ENCODE measurements at regions not wholly inside any gene's neighbourhood (a gene's known extent, or its start where the extent isn't known, plus 50 kb on each side); places are given as distances from the start of the nearest gene placed in this dataset.
"Not testable (repeated sequence)": the region's sequence is repeated elsewhere in the genome, so short reads cannot be mapped to it uniquely, and the experiment has no call there.

DNA sequence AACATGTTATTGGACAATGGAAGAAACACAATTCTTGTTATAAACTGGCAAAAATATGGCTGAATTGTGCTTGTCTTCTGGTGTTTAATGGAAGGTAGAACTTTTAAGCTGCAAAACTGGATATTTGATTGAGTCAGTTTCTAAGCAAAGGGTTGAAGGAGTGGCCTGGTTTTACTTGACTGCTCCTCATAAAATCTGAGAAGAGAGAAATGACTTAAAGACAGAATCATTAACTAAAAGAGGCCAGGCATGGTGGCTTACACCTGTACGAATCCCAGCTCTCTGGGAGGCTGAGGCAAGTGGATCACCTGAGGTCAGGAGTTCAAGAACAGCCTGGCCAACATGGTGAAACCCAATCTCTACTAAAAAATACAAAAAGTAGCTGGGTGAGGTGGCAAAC, 770.7 kb downstream of the CDH11 start:
- DNase-seq: no peak

GRCh38 chr16:64346080-64346479, 775.8 kb downstream of the CDH11 start:
- DNase-seq: no peak

GRCh38 chr16:64345142-64345541, 776.7 kb downstream of the CDH11 start:
- DNase-seq: no peak

DNA sequence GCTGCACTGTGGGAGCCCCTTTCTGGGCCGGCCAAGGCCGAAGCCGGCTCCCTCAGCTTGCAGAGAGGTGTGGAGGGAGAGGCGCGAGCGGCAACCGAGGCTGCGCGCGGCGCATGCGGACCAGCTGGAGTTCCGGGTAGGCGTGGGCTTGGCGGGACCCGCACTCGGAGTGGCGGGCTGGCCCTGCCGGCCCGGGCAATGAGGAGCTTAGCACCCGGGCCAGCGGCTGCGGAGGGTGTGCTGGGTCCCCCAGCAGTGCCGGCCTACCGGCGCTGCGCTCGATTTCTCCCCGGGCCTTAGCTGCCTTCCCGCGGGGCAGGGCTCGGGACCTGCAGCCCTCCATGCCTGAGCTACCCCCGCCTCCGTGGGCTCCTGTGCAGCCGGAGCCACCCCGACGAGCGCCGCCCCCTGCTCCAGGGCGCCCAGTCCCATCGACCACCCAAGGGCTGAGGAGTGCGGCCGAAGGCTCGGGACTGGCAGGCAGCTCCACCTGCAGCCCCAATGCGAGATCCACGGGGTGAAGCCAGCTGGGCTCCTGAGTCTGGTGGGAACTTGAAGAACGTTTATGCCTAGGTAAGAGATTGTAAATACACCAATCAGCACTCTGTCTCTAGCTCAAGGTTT, 777.9 kb downstream of the CDH11 start:
- not testable (repeated sequence) for DNase-seq

GRCh38 chr16:64343061-64343819, 778.6 kb downstream of the CDH11 start:
- DNase-seq: no peak

- DNase-seq: not testable (repeated sequence)
These were observed 780.5 kb downstream of the CDH11 start for GRCh38 chr16:64341336-64341735.

DNA sequence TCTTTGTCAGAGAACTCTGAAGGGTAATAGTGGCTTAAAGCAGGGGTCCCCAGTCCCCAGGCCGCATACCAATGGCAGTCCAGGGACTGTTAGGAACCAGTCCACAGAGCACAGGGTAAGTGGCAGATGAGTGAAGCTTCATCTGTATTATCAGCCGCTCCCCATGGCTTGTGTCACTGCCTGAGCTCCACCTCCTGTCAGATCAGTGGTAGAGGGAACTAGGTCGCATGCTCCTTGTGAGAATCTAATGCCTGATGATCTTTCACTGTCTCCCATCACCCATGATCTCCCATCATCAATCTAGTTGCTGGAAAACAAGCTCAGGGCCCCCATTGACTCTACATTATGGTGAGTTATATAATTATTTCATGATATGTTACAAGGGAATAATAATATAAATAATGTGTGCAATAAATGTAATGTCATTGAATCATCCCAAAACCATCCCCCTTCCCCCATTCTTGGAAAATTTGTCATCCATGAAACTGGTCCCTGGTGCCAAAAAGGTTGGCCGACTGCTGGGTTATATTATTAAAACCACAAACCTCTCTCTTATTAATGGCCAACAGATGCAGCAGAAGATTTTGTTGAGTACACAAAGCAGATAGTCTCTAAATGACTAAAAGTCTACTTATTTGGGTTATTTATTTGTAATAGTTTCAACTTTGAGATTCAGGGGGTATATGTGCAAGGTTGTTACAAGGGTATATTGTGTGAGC, 782.7 kb downstream of the CDH11 start:
- DNase-seq: peak; percentile 97

DNA sequence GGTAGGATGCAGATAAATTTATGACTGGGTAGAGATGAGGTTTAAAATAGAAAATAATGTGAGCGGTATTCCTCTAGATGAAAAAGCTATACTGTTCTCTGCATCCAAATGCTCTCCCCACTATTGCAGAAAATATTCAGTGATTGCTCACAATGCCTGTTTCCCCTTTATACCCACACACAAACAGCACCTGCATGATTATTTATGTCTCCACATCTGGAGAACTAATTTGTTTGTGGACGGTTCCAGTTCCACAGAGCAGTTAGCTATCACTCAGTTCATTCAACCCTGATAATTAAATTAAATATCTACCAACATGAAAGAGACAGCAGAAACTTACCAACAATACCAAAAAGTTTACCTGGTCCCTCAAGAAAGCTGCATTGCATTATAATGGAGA, 800.0 kb downstream of the CDH11 start:
- no peak for DNase-seq

GRCh38 chr16:64321066-64321465, 800.8 kb downstream of the CDH11 start:
- no peak for DNase-seq

GRCh38 chr16:64317601-64318000, 804.3 kb downstream of the CDH11 start:
- DNase-seq: no peak

DNA sequence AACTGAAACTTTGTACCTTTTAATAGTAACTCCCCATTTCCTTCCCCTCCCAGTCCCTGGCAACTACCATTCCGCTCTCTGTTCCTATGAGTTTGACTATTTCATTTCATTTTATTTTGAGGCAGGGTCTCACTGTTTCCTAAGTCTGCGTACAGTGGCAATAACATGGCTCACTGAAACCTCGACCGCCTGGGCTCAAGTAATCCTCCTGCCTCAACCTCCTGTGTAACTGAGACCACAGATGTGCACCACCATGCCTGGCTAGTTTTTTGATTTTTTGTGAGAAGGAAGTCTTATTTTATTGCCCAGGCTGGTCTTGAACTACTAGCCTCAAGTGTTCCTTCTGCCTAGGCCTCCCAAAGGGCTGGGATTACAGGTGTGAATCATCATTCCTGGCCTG, 808.1 kb downstream of the CDH11 start:
- no peak for DNase-seq

GRCh38 chr16:64312980-64313379, 808.9 kb downstream of the CDH11 start:
- DNase-seq: no peak

GRCh38 chr16:64312292-64312691, 809.6 kb downstream of the CDH11 start:
- no peak for DNase-seq

DNA sequence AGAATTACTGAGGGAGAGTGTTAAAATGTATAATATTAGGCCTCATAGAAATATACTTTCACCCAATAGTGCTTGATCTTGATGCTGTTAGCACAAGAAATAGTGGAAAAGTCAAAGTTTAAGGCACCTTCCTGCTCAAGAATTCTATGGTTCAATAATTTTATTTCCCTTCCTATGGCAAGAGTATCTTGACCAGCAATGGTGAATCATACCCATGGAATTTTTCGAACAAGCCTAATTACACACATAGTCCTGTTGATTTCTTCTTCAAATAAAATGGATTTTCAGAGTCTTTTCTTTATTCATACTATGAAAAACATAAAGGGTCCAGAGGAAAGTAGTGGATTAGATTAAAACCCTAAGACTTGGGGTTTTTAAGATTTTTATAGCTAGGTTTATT, 810.6 kb downstream of the CDH11 start:
- DNase-seq: peak; percentile 39

DNA sequence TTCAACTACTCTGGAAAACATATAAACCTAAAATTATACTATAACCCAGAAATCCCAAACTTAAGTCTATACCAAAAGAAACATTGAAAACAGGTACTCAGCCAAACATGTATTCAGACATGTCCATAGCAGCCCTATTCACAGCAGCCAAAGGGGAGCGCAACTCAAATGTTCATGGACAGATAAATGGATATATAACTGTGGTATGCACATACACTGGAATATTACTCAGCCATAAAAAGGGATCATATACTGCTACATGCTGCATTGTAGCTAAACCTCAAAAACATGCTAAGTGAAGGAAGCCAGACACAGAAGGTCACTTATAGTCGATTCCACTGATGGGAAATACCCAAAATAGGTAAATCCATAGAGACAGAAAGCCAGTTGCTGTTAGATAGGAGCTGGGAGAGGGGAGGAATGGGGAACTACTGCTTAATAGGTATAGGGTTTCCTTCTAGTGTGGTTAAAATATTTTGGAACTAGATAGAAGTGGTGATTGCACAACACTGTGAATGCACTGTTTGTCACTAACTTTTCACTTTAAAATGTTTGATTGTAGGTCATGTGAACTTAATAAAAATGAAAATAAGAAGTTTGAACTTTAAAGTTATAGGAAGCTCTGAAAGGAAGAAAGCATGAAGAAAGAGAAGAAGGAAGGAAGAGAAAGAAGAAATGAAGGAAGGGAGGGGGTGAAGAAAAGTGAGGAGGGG, 812.3 kb downstream of the CDH11 start:
- DNase-seq: no peak

DNA sequence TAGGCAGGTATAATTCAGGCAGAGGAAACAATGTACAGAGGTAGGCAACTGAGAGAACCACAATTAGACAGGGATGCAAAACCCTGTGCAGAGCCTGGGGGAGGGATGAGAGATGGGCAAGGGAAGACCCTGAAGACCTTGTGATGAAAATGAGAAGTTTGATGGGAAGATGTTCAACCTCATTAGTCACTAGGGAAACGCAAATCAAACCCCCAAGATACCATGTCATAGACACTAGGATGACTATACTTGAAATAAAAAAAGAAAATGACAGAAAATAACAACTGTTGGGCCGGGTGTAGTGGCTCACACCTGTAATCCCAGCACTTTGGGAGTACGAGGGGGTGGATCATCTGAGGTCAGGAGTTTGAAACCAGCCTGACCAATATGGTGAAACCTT, 813.1 kb downstream of the CDH11 start:
- DNase-seq: no peak

DNA sequence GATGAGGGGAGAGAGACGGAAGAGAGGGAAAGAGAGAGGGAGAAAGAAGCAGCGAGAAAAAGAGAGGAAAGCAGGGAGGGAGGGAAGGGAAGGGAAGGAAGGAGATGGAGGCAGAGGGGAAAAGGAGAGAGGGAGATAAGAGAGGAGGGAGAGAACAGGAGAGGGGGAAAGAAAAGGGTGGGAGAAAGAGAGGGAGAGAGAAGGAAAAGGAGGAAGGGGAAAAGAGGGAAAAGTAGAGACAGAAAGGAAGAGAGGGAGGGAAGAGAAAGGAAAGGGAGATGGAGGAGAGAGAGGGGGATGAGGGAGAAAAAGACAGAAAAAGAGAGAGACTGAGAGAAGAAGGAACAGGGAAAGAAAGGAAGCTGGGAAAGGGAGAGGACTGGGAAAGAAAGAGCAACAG, 814.4 kb downstream of the CDH11 start:
- DNase-seq: no peak

- DNase-seq: no peak
These were observed 816.2 kb downstream of the CDH11 start for GRCh38 chr16:64305663-64306062.

GRCh38 chr16:64304951-64305350, 816.9 kb downstream of the CDH11 start:
- DNase-seq: no peak

- DNase-seq: no peak
These were observed 817.5 kb downstream of the CDH11 start for GRCh38 chr16:64304396-64304795.

DNA sequence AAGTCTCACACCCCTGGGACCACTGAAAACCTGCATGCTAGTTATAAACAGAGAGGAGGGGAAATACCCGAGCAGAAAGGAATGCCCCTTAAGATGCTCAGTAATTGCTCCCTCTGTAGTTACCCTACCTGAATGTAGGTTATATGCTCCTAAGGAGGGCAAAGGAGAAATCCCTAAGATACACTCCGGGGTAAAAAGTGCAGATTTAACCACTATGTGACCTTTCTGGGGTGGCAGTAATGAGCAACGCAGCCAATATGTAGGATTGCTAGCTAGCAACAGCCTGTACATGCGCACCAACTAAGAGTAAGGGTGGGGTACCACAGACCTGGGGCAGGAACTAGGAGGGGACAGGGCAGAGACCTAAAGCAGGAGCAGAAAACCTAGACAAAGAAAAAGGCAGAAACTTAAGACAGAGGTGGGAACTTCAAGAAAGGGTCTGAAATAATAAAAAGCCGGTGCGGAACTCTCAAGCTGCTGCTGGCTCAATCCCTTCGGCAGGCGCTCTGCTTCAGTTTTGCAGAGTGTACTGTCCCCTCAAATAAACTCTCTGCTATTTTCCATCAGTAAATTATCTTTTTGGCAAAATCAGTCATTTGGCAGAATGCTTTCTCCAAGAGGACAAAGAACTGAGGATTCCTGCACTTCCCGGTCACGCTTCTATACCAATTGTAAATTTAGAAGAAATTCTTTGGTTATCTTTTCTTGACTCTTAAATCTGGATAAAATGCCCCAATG, 823.8 kb downstream of the CDH11 start:
- no peak for DNase-seq

DNA sequence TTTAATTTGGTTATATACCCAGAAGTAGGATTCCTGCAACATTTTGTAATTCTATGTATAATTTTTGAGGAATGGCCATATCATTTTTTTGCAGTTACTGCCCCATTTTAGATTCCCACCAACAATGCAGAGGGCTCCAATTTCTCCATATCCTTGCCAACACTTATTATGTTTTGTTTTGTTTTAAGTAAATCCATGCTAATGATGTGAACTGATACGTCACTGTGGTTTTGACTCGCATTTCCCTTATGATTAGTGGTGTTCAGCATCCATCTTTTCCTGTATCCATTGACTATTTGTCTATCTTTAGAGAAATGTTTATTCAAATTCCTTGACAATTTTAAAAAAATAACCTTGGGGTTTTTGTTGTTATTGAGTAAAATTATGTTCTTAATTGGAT, 826.4 kb downstream of the CDH11 start:
- DNase-seq: peak; percentile 31
